Neural progenitor cell (in vitro differentiated cells): ENCODE measurements at regions not wholly inside any gene's neighbourhood (a gene's known extent, or its start where the extent isn't known, plus 50 kb on each side); places are given as distances from the start of the nearest gene placed in this dataset.

ENCODE experiments used
- EZH2 ChIP-seq: fragments of 200-600 bp; sonication (generic); IDR thresholded peaks from 2 replicates; pipeline ENCODE4 v1.6.1; 2017; ENCODE audit warnings: antibody characterized with exemption, mild to moderate bottlenecking, moderate library complexity
- EZH2phosphoT487 ChIP-seq: fragments of 200-600 bp; sonication (generic); IDR thresholded peaks from 2 replicates; pipeline ENCODE4 v1.6.1; 2017; ENCODE audit warnings: antibody characterized with exemption
- TF ChIP-seq, protein P1 (sequence below): fragments of 200-600 bp; sonication (generic); IDR thresholded peaks from 2 replicates; pipeline ENCODE4 v1.5.1; 2017; ENCODE audit warnings: antibody characterized with exemption, mild to moderate bottlenecking

DNA sequence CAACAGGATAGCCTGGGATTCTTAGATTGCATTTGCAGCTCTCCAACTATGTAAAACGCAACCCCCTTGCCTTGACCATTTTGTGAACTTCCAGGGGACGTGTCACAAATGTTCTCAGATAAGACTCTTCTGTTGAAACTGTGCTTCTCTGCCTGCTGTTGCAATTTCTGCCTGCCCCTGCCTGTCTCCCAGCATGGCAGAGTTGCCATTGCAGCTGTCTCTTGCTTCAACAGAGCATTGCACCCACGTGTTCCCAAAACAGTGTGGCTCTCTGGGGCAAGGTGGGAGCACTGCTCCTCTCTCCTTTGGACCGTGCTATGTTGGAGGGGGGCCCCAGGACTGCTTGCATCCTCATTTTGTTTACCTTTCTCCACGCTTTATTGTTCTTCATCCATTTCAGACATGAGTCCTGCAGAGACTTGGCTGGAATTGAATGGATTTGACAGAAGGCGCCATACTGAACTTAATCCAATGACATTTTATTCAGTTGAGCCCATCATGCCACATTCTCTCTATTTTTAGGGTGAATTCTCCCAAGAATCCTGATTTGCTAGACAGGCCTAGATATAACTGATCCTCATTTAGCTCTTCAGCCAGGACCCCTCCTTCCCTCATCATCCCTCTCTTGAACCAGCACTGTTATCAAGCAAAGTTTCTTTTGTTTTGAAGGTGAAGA is 90.7 kb downstream of the MAT2B start:
- TF ChIP-seq, protein P1, sequence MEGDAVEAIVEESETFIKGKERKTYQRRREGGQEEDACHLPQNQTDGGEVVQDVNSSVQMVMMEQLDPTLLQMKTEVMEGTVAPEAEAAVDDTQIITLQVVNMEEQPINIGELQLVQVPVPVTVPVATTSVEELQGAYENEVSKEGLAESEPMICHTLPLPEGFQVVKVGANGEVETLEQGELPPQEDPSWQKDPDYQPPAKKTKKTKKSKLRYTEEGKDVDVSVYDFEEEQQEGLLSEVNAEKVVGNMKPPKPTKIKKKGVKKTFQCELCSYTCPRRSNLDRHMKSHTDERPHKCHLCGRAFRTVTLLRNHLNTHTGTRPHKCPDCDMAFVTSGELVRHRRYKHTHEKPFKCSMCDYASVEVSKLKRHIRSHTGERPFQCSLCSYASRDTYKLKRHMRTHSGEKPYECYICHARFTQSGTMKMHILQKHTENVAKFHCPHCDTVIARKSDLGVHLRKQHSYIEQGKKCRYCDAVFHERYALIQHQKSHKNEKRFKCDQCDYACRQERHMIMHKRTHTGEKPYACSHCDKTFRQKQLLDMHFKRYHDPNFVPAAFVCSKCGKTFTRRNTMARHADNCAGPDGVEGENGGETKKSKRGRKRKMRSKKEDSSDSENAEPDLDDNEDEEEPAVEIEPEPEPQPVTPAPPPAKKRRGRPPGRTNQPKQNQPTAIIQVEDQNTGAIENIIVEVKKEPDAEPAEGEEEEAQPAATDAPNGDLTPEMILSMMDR, result no peak
- TF ChIP-seq EZH2, result no peak
- TF ChIP-seq EZH2phosphoT487, result no peak
